Activated CD8-positive, alpha-beta memory T cell treated with anti-CD3 and anti-CD28 coated beads, Interleukin-2, amount 50 U/mL, for 1 hour (primary cell): ENCODE measurements at regions not wholly inside any gene's neighbourhood (a gene's known extent, or its start where the extent isn't known, plus 50 kb on each side); places are given as distances from the start of the nearest gene placed in this dataset.

Experiments
- DNase-seq: peaks from one replicate; pipeline ENCODE4 v3.0.0-alpha.2; 2020; ENCODE audit errors: extremely low read depth

GRCh38 chr11:129590753-129591475 is 215.3 kb downstream of the BARX2 start:
- DNase-seq = no peak

DNA sequence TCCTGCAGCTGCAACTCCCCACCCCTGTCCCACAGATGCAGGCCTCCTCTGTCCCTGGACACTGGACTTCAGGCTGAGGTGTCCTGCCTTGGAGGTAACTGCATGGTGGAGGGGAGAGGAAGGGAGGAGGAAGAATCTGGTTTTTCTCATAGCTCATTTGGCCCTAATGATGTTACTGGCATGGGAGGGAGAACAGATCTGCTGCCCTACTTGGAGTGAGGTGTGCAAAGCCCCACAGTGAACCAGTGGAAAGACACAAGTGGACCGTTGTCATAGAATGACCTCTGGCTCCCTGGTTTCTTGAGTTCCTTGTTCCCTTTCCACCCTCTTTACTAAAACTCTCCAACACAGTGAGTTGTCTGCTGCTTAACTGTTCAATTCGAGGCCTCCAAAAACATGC is 215.9 kb downstream of the BARX2 start:
- no peak for DNase-seq

DNA sequence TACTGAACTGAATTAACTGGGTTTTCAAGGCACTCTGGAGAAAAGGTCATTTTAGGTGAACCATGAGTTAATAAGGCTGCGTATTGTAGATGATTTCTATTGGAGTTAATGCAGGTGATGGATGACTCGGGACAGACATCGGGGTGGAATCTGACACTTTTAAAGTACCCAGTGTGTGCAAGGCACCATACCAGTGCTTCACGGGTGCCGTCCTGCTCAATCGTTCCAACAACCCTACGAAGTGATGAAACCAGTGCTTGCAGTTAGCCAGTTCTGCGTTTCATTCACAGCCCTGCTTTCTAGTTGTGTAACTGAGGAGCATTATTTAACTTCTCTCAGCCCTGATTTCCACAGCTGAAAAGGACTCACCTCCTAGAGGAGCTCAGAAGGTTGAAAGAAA is 216.5 kb downstream of the BARX2 start:
- no peak for DNase-seq

- DNase-seq = no peak
These were observed 217.4 kb downstream of the BARX2 start for GRCh38 chr11:129593098-129593497.

DNA sequence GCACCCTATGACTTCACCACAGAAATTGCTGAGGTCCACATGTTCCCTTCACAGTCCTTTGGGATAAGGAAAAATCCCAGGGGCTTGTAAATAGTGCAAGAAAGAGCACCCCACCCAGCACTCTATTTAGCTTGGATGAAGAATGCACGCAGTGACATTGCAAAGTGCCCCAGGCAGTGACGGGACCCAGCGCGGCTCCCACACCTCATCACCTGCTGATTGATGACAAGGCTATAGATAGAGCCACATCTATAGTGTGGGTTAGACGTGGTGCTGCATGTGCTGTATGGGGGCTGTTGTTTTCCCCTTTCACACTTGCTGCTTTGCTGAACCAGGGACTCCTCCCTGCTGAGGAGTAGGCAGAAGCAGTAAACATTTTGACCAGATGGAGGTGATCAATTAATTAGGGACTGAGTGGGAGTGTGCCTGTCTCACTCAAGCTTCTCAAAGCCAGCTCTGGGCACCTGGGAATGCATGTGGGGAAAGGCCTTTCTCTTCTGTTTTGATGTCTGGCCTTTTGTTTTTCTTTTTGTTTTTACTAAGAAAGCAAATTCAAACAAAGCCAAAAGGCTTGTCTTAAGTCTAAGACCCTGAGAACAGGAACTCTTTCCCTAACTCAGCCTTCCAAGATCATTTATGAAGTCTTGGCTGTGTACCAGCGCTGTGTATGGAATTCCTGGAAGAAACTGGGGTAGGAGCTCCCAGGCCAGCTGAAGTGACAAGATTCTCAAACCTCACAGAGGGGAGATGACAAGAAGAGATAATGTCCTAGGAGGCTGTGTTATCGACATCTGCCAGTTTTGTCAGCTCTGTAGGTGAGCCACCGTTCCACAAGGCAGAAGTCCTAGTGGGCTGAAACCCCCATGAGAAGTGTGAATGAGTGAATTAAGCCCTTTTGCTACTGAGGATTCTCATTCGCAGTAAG is 219.7 kb downstream of the BARX2 start:
- no peak for DNase-seq

DNA sequence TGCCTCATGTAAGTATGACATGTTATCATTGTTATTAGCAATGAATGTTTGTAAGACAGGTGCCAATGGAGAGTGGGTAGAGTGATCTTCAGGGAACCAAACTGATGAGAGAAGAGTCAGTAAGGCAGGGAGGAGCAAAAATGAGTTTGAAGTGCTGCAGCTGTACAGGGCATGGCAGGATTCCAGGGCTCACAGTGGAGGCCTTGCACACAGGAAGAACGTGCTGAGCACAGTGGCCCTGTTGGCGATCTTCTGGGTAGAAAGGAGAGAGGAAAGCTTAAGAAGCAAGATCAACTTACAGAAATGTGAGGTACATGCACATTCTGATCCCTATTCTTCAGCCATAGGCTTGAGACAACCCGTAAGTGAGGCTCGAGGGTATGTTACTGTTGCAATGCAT is 219.3 kb upstream of the TMEM45B start:
- DNase-seq = no peak

GRCh38 chr11:129598378-129598777 is 217.3 kb upstream of the TMEM45B start:
- DNase-seq = no peak

- DNase-seq = no peak
These were observed 209.8 kb upstream of the TMEM45B start for GRCh38 chr11:129605815-129606214.

DNA sequence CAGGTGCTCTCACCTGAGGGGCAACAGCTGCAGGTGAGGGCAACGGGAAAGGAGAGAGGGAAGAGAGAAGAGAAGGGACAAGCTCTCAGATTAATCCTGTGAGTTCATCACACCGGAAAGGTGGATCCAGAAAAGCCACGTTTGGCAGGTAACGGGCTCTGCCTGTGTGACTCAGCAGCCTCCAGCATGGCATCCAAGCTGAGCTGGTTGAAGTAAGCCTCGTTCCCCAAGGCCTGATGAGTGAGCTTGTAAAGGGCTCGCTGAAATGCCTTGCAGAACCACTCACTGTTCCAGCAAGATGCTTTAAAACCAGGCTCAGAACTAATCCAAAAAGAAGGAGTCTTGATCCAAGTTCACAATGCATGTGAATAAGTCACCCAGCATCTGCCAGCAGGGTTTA is 206.9 kb upstream of the TMEM45B start:
- DNase-seq = no peak

- no peak for DNase-seq
These were observed 205.5 kb upstream of the TMEM45B start for GRCh38 chr11:129610125-129610524.

DNA sequence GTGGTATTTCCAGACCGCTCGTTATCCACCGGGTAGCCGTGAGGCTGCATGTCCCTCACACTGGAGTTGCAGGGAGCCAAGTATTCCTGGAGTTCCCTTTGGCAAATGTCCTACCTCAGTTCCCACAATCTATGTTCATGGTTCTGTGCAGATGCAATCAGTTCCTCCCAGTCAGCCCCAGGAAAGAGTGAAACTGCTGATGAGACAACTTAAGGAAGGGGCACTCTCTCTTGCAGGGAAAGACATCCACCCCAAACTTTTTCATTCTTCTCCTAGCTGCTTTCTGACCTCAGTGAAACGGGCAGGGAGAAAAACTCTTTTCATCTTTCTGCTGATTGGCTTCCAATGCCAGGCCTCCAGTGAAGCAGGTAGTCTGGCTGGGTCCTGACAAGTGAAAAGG is 205.1 kb upstream of the TMEM45B start:
- DNase-seq = no peak

GRCh38 chr11:129611661-129612446 is 203.8 kb upstream of the TMEM45B start:
- no peak for DNase-seq

DNA sequence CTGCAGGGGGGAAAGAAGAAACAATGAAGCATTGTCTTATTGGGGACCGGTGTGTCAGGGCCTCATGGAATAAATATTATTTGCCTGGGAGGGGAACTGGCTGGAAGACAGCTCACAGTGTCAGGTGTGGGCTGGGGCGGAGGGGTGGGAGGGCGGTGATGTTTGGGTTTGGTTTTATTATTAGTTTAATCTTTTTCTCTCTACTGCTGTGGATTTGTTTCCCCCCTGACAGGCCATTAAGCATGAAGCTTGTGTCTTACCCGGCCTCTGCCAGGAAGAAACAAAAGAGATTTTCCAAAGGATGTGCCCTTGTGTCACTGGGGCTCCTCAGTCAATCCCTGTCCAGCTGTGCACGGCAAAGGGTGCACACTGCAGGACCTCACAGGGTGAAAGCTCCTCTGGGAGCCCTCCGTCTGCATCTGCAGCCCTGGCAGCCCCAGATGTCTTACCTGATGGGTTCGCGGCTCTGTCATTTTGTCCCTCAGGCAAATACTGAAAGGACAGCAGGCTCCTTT is 203.1 kb upstream of the TMEM45B start:
- no peak for DNase-seq

DNA sequence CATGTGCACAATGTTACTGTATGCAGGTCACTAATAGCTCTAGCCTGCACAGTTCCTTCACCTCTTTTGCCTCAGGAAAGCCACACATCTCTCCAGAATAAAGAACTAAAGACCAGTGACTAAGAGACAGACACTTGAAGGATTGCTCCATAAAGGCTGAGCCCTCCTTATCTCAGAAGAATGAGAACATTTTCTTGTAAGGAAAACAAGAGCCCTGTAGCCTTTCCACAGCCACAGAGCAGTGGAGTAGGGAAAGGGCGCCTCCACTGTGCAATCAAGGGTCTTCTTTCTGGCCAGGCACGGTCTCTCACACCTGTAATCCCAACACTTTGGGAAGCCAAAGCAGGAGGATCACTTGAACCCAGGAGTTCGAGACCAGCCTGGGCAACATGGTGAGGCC is 202.6 kb upstream of the TMEM45B start:
- DNase-seq = no peak

DNA sequence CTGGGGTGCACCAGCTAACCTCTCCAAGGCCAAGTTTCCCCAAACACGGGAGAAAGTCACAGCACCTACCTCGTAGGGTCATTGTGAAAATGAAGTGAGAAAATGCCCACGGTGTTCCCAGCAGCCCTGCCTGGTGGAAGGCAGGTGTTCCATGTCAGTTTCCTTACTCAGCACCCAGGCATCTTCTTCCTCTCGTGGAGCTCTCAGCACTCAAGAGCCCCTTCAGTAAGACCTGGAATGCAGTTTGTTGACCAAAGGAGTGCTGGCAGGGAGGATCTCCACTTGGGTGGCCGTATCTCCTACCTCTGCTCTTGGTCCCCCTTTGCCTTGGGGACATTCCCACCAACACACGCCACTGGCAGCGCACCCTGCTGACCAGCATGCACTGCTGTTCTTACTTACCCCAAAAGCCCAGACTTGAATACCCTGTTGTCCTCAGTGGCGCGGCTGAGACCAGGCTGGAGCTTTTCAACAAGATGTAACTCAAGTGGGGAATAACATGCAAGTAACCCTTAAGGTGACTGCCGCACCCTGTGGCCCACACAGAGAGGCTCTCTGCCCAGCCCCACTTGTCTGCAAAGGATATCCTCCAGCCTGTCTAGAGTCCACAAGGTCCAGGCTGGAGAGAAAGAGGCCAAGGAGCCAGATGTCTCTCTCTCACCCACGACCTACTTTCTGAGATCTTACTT is 201.2 kb upstream of the TMEM45B start:
- no peak for DNase-seq

- DNase-seq = no peak
These were observed 197.5 kb upstream of the TMEM45B start for GRCh38 chr11:129618046-129618569.

- no peak for DNase-seq
These were observed 195.2 kb upstream of the TMEM45B start for GRCh38 chr11:129620237-129621104.

DNA sequence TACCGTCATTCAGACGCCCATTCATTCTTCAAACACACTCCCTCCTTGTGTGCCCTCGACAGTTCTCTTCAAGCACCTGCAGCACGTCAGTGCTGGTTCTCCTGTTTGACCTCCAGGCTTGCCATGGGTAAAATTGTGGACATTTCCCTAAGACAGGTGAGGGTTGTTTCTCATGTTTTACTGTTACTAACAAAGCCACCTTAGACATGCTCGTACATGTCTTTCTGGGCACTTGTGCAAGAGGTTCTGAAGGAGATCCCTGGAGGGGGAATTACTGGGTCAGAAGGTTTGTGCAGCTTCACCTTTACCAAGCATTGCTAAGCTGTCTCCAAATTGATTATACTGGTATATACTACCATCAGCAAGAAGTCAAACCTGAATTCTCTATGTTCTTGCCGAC is 189.7 kb upstream of the TMEM45B start:
- DNase-seq = no peak

DNA sequence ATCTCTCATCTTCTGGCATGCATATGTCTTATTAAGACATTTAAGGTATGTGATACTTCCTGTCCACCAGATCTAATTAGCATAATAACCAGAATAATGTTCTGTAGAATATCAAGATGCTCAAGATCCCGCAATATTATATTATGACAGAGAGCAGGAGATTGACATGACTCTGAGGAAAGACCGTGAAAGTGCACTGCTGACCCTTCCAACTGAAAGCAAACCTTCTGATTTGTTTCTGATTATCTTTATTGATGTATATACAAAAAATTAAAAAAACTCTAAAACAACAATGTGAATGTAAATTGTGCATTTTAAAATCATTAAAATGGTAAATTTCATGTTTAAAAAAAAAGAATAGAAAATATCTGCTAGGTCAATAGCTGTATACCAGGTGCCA is 184.4 kb upstream of the TMEM45B start:
- DNase-seq = no peak

DNA sequence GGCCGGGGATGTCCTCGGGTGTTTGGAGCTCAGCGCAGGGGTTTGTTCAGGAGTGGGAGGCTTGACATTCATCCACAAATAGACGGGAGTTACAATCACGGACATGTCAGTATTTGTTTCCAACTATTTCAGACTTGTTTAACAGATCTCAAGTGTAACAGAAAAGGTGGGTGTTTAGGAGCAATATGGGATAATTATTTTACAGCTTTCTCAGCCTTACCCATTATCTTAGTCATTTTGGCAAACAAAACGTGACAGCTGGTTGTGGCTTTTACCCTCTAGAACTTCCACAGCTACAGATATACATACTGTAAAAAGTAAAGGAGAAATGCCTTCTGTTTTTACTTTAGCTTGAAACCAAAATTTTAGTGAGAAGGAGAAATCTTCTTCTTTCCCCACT is 178.7 kb upstream of the TMEM45B start:
- DNase-seq = no peak
